Stimulated activated CD8-positive, alpha-beta memory T cell treated with anti-CD3 and anti-CD28 coated beads, Interleukin-4, amount 100 ng/mL, for 48 hours (primary cell): ENCODE measurements at regions not wholly inside any gene's neighbourhood (a gene's known extent, or its start where the extent isn't known, plus 50 kb on each side); places are given as distances from the start of the nearest gene placed in this dataset.
"Not testable (repeated sequence)": the region's sequence is repeated elsewhere in the genome, so short reads cannot be mapped to it uniquely, and the experiment has no call there.

Experiments used
- DNase-seq: peaks from one replicate; pipeline ENCODE4 v3.0.0-alpha.2; 2020

DNA sequence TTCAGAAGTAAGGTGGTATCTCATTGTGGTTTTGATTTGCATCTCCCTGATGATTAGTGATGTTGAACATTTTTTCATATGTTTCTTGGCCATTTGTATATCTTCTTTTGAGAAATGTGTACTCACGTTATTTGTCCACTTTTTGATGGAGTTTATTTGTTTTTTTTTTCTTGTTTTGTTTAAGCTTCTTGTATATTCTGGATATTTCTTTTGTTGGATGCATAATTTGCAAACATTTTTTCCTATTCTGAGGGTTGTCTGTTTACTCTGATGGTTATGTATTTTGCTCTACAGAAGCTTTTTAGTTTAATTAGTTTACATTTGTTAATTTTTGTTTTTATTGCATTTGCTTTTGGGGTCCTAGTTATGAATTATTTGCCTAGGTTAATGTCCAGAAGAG lies 927.4 kb upstream of the LRFN5 start:
- no peak for DNase-seq

DNA sequence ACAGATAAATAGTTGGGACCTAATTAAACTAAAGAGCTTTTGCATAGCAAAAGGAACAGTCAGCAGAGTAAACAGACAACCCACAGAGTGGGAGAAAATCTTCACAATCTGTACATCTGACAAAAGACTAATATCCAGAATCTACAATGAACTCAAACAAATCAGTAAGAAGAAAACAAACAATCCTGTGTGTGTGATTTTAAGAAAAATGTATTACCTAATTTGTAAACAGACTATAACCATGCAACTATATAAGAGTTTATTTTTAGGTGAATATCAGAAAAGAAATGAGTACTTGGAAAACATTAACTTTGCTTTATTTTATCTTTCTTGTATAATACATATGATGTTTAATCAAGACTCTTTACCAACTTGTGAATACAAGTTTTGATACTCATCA lies 929.5 kb upstream of the LRFN5 start:
- DNase-seq: not testable (repeated sequence)

- DNase-seq: no peak
Measured at GRCh38 chr14:40674502-40674901, 932.2 kb upstream of the LRFN5 start.

DNA sequence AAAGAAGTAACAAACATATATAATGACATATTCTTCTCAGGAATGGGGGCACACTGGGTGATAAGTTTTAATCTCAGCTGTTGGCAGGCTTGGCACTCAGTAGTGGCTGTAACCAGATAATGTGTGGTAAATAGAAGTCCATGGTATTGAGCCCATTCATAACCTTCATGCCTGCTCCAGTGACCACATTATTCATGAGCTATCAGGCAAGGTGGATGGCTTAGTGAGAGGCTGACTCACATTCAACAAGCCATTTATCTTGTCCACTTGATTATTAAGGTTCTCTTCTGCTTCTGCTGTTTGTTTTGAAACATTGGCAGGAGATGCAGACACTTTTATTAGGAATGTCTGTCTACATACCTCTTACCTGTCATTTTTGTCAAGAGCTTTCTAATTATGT lies 950.4 kb upstream of the LRFN5 start:
- DNase-seq: no peak

DNA sequence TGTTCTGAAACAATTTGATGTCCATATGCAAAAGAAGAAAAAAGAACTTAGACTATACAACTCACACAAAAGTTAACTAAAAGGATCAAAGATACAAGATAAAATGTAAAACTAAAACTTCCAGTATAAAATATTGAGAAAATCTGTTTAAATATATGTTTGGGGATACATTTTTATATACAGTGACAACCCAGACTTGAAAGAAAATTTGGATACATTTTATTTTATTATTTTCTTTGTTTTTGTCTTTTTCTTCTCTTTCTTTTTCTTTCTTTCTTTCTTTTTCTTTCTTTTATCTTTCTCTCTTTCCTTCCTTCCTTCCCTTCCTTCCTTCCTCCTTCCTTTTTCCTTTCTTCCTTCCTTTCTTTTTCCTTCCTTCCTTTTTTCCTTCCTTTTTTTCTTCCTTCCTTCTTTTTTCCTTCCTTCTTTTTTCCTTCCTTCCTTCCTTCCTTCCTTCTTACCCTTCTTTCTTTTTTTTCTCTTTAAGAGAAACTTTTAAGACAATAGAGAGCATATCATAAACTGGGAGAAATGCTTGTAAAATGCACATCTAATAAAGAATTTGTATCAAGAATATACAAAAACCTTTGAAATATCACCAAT lies 954.5 kb upstream of the LRFN5 start:
- no peak for DNase-seq

- DNase-seq: no peak
Measured at GRCh38 chr14:40630471-40630870, 976.2 kb upstream of the LRFN5 start.

- not testable (repeated sequence) for DNase-seq
Measured at GRCh38 chr14:40629551-40630137, 977.0 kb upstream of the LRFN5 start.

DNA sequence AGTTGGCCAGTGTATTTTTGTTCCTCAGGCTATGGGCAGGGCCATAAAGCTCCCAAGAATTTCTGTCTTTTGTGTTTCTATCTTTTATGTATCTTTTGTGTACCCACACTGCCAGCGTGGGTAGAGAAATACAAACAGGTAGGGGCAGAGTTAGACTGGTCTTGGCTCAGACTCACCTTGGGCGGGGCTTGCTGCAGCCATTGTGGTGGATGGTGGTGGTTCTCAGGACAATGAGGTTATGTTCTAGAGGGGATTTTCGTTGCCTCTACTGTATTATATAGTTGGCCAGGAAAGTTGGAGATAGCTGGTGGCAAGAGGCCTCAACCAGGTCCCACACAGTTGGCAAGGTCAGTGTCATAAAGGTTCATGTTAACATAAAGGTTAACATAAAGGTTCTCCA lies 977.5 kb upstream of the LRFN5 start:
- DNase-seq: no peak

DNA sequence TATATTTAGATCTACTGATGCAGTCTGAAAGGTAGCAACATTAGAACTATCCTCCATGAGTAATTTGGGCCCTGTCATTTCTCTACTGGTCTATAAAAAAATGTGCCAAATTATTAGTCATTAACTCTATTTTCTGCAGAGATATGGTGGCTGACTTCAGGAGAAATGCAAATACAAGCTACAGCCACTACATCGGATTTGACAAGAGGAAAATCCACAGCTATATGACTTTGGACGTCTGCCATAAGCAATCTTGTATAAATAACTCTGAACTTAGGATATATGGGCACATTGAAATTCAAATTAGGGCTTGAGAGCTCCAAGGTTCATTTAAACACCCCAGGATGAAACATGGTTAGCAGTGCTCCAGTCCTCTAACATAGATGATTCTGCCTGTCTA lies 983.0 kb upstream of the LRFN5 start:
- no peak for DNase-seq

DNA sequence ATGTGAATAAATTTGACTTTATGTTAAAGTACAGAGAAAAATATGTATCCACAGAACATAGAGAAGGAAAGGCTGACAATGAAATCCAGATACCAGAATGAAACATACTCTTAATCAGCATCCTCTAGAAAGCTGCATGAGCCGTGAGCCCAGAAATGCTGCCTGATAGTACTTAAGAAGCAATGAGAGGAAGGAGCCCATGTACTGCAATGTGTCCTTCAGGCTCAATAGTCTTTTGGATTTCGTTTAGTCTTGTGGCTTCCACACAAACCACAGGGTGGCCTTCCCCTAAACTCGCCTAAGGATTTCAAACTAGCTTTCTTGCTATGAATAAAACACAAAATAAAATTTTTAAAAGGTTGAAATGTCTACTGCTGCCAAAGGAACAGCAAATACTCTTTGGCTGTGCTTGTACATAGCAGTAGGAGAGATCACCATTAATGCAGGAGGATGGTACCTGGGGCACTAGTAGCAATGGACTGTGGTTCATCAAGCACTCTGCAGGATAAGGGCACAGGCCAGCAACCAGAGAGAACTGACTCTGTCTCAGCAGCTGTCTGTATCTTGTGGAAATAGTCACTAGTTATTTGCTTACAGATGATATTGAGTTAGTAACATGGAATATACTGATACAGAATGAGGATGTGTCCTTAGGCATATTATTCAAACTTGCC lies 988.3 kb upstream of the LRFN5 start:
- DNase-seq: no peak

DNA sequence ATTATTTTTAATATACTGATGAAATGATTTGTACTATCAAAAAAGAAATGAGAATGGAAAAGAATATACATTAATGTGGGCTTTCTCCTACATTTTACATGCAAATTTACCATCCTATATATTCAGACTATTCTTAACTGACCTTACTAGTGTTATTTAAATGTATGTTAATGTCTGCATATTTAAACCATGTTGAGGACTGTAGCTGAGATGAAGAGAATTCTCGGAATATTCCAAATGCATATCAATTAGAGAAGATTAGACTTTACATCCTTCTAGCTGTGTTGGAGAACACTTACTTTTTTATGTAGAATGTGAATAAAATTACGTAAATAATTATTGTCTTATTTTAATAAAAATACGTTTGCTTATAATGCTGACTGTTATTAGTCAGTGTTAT lies 990.1 kb upstream of the LRFN5 start:
- no peak for DNase-seq

DNA sequence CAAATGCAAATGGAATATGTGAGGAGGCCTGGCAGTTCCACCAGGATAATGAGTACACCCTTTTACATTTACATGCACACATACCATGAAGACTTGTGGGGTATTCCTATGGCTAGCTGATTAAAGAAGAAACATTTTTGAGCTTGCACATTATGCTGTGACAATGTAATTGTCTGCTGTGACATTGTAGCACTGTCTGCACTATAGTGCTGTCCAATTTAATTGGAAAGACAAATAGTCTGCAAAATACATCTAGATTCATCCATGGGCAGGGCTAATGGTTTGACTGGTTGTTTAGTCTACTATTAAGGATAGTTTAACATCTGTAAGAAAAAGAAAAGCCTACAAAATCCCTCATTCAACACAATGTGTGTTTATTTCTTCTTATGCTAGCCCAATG lies 1005.6 kb upstream of the LRFN5 start:
- DNase-seq: no peak

DNA sequence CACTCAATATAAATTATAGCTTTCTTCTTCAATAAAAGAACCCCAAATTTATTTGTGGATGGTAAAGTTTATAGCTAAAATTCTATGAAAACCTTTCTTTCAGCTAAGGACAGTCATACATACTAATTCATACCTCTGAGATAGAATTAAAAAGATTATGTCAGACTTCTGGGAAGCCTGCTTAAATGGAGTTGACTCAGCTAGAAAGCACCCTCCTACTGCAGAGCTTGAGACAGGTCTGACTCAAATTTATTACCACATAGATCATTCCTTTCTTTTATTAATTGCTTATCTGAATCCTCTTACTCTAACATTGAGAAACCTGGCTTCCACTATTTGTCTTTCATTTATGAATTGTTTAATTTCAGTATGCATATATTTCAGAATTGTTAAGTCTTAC lies 1007.0 kb upstream of the LRFN5 start:
- DNase-seq: no peak

GRCh38 chr14:40581264-40581663 lies 1025.4 kb upstream of the LRFN5 start:
- DNase-seq: no peak

- no peak for DNase-seq
Measured at GRCh38 chr14:40576880-40577478, 1029.7 kb upstream of the LRFN5 start.

GRCh38 chr14:40574780-40575179 lies 1031.9 kb upstream of the LRFN5 start:
- no peak for DNase-seq

GRCh38 chr14:40525314-40525713 lies 1081.4 kb upstream of the LRFN5 start:
- no peak for DNase-seq

GRCh38 chr14:40523123-40523522 lies 1083.6 kb upstream of the LRFN5 start:
- no peak for DNase-seq

DNA sequence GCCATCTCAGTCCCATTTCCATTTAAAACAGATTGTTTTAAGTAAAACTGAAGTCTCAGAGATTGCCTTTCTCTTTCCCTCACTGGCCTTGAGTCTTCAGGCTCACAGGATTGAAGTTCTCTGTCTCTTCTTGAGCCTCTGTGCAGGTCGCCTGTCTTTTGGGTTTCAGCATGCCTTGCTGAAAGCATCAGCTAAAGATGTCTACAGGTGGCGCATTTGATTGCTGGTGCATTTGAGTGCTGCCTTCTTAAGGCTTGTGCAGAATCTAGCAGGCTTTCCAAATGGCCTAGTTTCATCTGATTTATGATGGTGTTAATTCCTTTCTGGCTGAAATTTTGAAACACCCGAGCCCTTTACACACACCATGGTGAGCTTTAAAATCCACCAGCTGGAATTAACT lies 1062.2 kb upstream of the FBXO33 start:
- DNase-seq: no peak

GRCh38 chr14:40487824-40488223 lies 1055.6 kb upstream of the FBXO33 start:
- DNase-seq: no peak

- DNase-seq: no peak
Measured at GRCh38 chr14:40485688-40486087, 1053.5 kb upstream of the FBXO33 start.

GRCh38 chr14:40476005-40476404 lies 1043.8 kb upstream of the FBXO33 start:
- DNase-seq: no peak

DNA sequence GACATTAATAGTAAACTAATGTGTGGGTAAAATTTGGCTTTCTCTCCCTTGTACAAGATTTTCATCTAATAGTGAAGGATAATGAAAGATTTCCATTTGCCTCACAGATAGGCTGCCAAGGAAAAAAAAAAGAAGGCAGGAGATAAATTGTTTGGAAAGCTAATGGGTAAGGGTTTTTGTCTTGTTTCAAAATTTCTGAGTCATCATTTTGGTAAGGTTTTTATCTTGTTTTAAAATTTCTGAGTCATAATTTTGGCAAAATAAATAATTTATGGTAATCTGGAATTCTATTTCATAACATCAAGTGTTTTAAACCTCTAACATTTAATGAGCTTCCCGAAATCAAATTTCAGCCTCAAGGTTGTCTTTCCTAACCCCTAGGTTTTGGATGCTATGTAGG lies 1035.7 kb upstream of the FBXO33 start:
- no peak for DNase-seq

- DNase-seq: no peak
Measured at GRCh38 chr14:40464531-40464930, 1032.3 kb upstream of the FBXO33 start.
